T-cell (primary cell): ENCODE measurements at regions not wholly inside any gene's neighbourhood (a gene's known extent, or its start where the extent isn't known, plus 50 kb on each side); places are given as distances from the start of the nearest gene placed in this dataset.

Experiments used
- ATAC-seq, 4 experiments: fragments of 200-7000 bp in 3 of 4; fragments of 150-1000 bp in 1 of 4; cut with Tn5 transposase; replicated peaks in 1 of 4; 1 replicate in 3 of 4; 2 replicates in 1 of 4; pipeline ENCODE4 v1.10.0; 2021; ENCODE audit warnings: moderate library complexity in 3 of 4, mild to moderate bottlenecking in 2 of 4, moderate number of reproducible peaks in 1 of 4
- CTCF ChIA-PET, 2 donors: fragments of 300-600 bp; sonication (Branson Sonifier 250); formaldehyde crosslinking; loops; one replicate each; lab custom pipeline; 2022; ENCODE audit warnings: antibody characterized with exemption in 2 of 2; lab: Charles Lee
- POLR2A ChIA-PET, 2 donors: fragments of 300-600 bp; sonication (Branson Sonifier 250); formaldehyde crosslinking; loops; one replicate each; lab custom pipeline; 2022; ENCODE audit warnings: antibody characterized with exemption in 2 of 2; lab: Charles Lee
- DNase-seq, 35 experiments: peaks; one replicate each; pipeline versions ENCODE4 v3.0.0 to v3.0.0-alpha.2; 2013 to 2023
- H3K27ac ChIP-seq: one replicate; pipeline ENCODE4 v1.5.1; 2013; ENCODE audit warnings: low read length
- H3K27me3 ChIP-seq, 2 experiments: replicated peaks in 1 of 2; 1 replicate in 1 of 2; 2 replicates in 1 of 2; pipeline versions ENCODE4 v1.6.1 to v1.7.0; 2013; ENCODE audit warnings: low read length in 1 of 2, mixed read lengths in 1 of 2; ENCODE audit not compliant: control insufficient read depth in 2 of 2, insufficient read depth in 2 of 2; ENCODE audit errors: extremely low read depth in 1 of 2
- H3K36me3 ChIP-seq, 2 donors: 1 replicate in 1 of 2; 2 replicates in 1 of 2; pipeline versions ENCODE4 v1.6.1 to v1.7.0; 2013; ENCODE audit warnings: low read length in 1 of 2; ENCODE audit not compliant: control insufficient read depth in 2 of 2, insufficient read depth in 1 of 2; ENCODE audit errors: extremely low read depth in 1 of 2
- H3K4me1 ChIP-seq, 2 experiments: 1 replicate in 1 of 2; 2 replicates in 1 of 2; pipeline versions ENCODE4 v1.6.1 to v1.7.0; 2013; ENCODE audit warnings: low read length in 2 of 2, mixed read lengths in 1 of 2; ENCODE audit not compliant: insufficient read depth in 2 of 2, control insufficient read depth in 1 of 2; ENCODE audit errors: extremely low read depth in 1 of 2
- H3K4me3 ChIP-seq, 2 donors: 1 replicate in 1 of 2; 2 replicates in 1 of 2; pipeline versions ENCODE4 v1.5.1 to v1.7.0; 2013; ENCODE audit warnings: mild to moderate bottlenecking in 2 of 2, low read length in 1 of 2, moderate library complexity in 1 of 2; ENCODE audit not compliant: control insufficient read depth in 1 of 2; ENCODE audit errors: extremely low read depth in 1 of 2
- H3K9me3 ChIP-seq: 2 replicates; pipeline ENCODE4 v1.7.0; 2013
- H3K27ac Mint-ChIP-seq, 2 donors: one replicate each; pipeline ENCODE4 v1.8.0; 2020 to 2021; ENCODE audit warnings: mild to moderate bottlenecking in 2 of 2, mixed read lengths in 2 of 2
- H3K27me3 Mint-ChIP-seq, 2 donors: one replicate each; pipeline ENCODE4 v1.8.0; 2021 to 2022; ENCODE audit warnings: mixed read lengths in 2 of 2
- H3K36me3 Mint-ChIP-seq: one replicate; pipeline ENCODE4 v1.8.0; 2021; ENCODE audit warnings: mixed read lengths
- H3K4me1 Mint-ChIP-seq, 3 donors: one replicate each; pipeline ENCODE4 v1.8.0; 2020 to 2022; ENCODE audit warnings: mixed read lengths in 3 of 3, mild to moderate bottlenecking in 1 of 3
- H3K4me3 Mint-ChIP-seq, 3 donors: one replicate each; pipeline ENCODE4 v1.8.0; 2020 to 2022; ENCODE audit warnings: mild to moderate bottlenecking in 3 of 3, mixed read lengths in 3 of 3, moderate library complexity in 3 of 3
- H3K9me3 Mint-ChIP-seq, 3 donors: one replicate each; pipeline ENCODE4 v1.8.0; 2020 to 2022; ENCODE audit warnings: mixed read lengths in 3 of 3
- WGBS: methylation state at CpG from one replicate; pipeline ENCODE4 v1.1.5; 2013; ENCODE audit warnings: missing lambda C conversion rate; ENCODE audit not compliant: insufficient coverage; 5-methylcytosine and 5-hydroxymethylcytosine counted together

- no peak overlapping the region for H3K4me3 Mint-ChIP-seq
- 39% methylated on average over 2 of the region's 5 CpGs for WGBS
- no peaks in the 10 kb centered on the region for H3K4me1 Mint-ChIP-seq
- DNase-seq: no peak
- Histone ChIP-seq H3K36me3 (no peaks in the 10 kb centered on the region), H3K27me3 (no peaks in the 10 kb centered on the region), H3K4me3 (no peak overlapping the region), H3K4me1 (no peaks in the 10 kb centered on the region), H3K9me3 (no peaks in the 10 kb centered on the region), H3K27ac (no peak overlapping the region)
- no peak for ATAC-seq
- H3K9me3 Mint-ChIP-seq: peaks cover 5 to 19% (median 7%) of the 10 kb centered on the region in 3 donors
- H3K27me3 Mint-ChIP-seq: no peaks in the 10 kb centered on the region
- POLR2A ChIA-PET: no interaction called here
- CTCF ChIA-PET: interaction anchor here in 1 of 2 donors (0.6 kb wide), 1 partner anchor 325 kb away, joined by 5 read pairs; no protein-coding TSS in a partner anchor
- no peaks in the 10 kb centered on the region for H3K36me3 Mint-ChIP-seq
- H3K27ac Mint-ChIP-seq: no peak overlapping the region
Observed at GRCh38 chr5:124438903-124439281, 307.5 kb downstream of the ZNF608 start.

GRCh38 chr5:124438026-124438902 lies 308.2 kb downstream of the ZNF608 start:
- H3K36me3 Mint-ChIP-seq: no peaks in the 10 kb centered on the region

GRCh38 chr5:124436294-124436693 lies 310.1 kb downstream of the ZNF608 start:
- DNase-seq: no peak
- POLR2A ChIA-PET: no interaction called here

More at GRCh38 chr5:124438026-124438902, 308.2 kb downstream of the ZNF608 start:
- H3K36me3 ChIP-seq: no peaks in the 10 kb centered on the region
- no peaks in the 10 kb centered on the region for H3K9me3 ChIP-seq
- POLR2A ChIA-PET: no interaction called here
- H3K4me3 ChIP-seq: no peak overlapping the region
- DNase-seq (no peak), ATAC-seq (no peak)
- Mint-ChIP-seq H3K27me3 (no peaks in the 10 kb centered on the region), H3K27ac (no peak overlapping the region), H3K9me3 (peaks cover 5 to 19% (median 10%) of the 10 kb centered on the region in 3 donors), H3K4me3 (no peak overlapping the region), H3K4me1 (no peaks in the 10 kb centered on the region)
- no peak overlapping the region for H3K27ac ChIP-seq
- H3K4me1 ChIP-seq: no peaks in the 10 kb centered on the region
- CTCF ChIA-PET: no interaction called here
- 92% methylated on average over 3 of the region's 14 CpGs for WGBS
- H3K27me3 ChIP-seq: no peaks in the 10 kb centered on the region

GRCh38 chr5:124433170-124433569 lies 313.3 kb downstream of the ZNF608 start:
- Histone ChIP-seq H3K4me3 (no peak overlapping the region), H3K36me3 (no peaks in the 10 kb centered on the region), H3K27me3 (no peaks in the 10 kb centered on the region), H3K4me1 (no peaks in the 10 kb centered on the region), H3K9me3 (no peaks in the 10 kb centered on the region), H3K27ac (no peak overlapping the region)
- ChIA-PET POLR2A (no interaction called here), CTCF (no interaction called here)
- Mint-ChIP-seq H3K4me1 (no peaks in the 10 kb centered on the region), H3K36me3 (no peaks in the 10 kb centered on the region), H3K27ac (no peak overlapping the region), H3K4me3 (no peak overlapping the region), H3K27me3 (no peaks in the 10 kb centered on the region), H3K9me3 (peaks cover 12 to 34% (median 13%) of the 10 kb centered on the region in 3 donors)
- no CpG with 5 or more reads among the region's 1 CpG for WGBS
- DNase-seq (no peak), ATAC-seq (no peak)

More at GRCh38 chr5:124436294-124436693, 310.1 kb downstream of the ZNF608 start:
- Histone ChIP-seq H3K4me1 (no peaks in the 10 kb centered on the region), H3K27ac (no peak overlapping the region), H3K4me3 (no peak overlapping the region), H3K27me3 (no peaks in the 10 kb centered on the region), H3K9me3 (no peaks in the 10 kb centered on the region), H3K36me3 (no peaks in the 10 kb centered on the region)
- no peak overlapping the region for H3K4me3 Mint-ChIP-seq
- H3K27ac Mint-ChIP-seq: no peak overlapping the region
- no peaks in the 10 kb centered on the region for H3K27me3 Mint-ChIP-seq
- WGBS: no CpG with 5 or more reads among the region's 2 CpGs
- H3K4me1 Mint-ChIP-seq: no peaks in the 10 kb centered on the region
- no peak for ATAC-seq
- no peaks in the 10 kb centered on the region for H3K36me3 Mint-ChIP-seq
- CTCF ChIA-PET: interaction anchor here in 1 of 2 donors (0.7 kb wide), 1 partner anchor 430 kb away, joined by 4 read pairs; no protein-coding TSS in a partner anchor
- H3K9me3 Mint-ChIP-seq: peaks cover 10 to 27% (median 13%) of the 10 kb centered on the region in 3 donors

GRCh38 chr5:124421584-124421983 lies 324.9 kb downstream of the ZNF608 start:
- H3K27me3 ChIP-seq: no peaks in the 10 kb centered on the region
- Mint-ChIP-seq H3K27ac (no peak overlapping the region), H3K9me3 (peaks cover 13 to 35% (median 15%) of the 10 kb centered on the region in 3 donors), H3K27me3 (no peaks in the 10 kb centered on the region), H3K36me3 (no peaks in the 10 kb centered on the region), H3K4me1 (no peaks in the 10 kb centered on the region), H3K4me3 (no peak overlapping the region)
- DNase-seq (no peak), ATAC-seq (no peak)
- no peak overlapping the region for H3K27ac ChIP-seq
- no CpG with 5 or more reads among the region's 1 CpG for WGBS
- ChIA-PET CTCF (no interaction called here), POLR2A (no interaction called here)
- no peaks in the 10 kb centered on the region for H3K9me3 ChIP-seq
- no peaks in the 10 kb centered on the region for H3K4me1 ChIP-seq
- H3K4me3 ChIP-seq: no peak overlapping the region
- no peaks in the 10 kb centered on the region for H3K36me3 ChIP-seq

- ChIA-PET CTCF (no interaction called here), POLR2A (no interaction called here)
- H3K4me1 Mint-ChIP-seq: no peaks in the 10 kb centered on the region
- no peak overlapping the region for H3K4me3 ChIP-seq
- WGBS: 0% methylated on average over 1 of the region's 2 CpGs
- no peaks in the 10 kb centered on the region for H3K4me1 ChIP-seq
- H3K9me3 ChIP-seq: no peaks in the 10 kb centered on the region
- no peaks in the 10 kb centered on the region for H3K27me3 ChIP-seq
- no peaks in the 10 kb centered on the region for H3K36me3 ChIP-seq
- H3K27me3 Mint-ChIP-seq: no peaks in the 10 kb centered on the region
- H3K27ac Mint-ChIP-seq: no peak overlapping the region
- H3K36me3 Mint-ChIP-seq: no peaks in the 10 kb centered on the region
- peaks cover 13 to 31% (median 13%) of the 10 kb centered on the region in 3 donors for H3K9me3 Mint-ChIP-seq
- DNase-seq: no peak
- H3K27ac ChIP-seq: no peak overlapping the region
- H3K4me3 Mint-ChIP-seq: no peak overlapping the region
- no peak for ATAC-seq
Observed at GRCh38 chr5:124420952-124421351, 325.5 kb downstream of the ZNF608 start.
